Peyer's patch (tissue), 4 donors: ENCODE measurements at regions not wholly inside any gene's neighbourhood (a gene's known extent, or its start where the extent isn't known, plus 50 kb on each side); places are given as distances from the start of the nearest gene placed in this dataset.

Experiments used
- DNase-seq, 3 donors: peaks; one replicate each; pipeline ENCODE4 v3.0.0-alpha.2; 2017 to 2019
- H3K27ac ChIP-seq, 4 donors: fragments of 200-600 bp; sonication (generic); one replicate each; pipeline ENCODE4 v1.5.1; 2016 to 2019
- H3K27me3 ChIP-seq, 2 donors: fragments of 200-600 bp; sonication (generic); one replicate each; pipeline ENCODE4 v1.5.1; 2019
- H3K36me3 ChIP-seq, 3 donors: fragments of 200-600 bp; sonication (generic); one replicate each; pipeline ENCODE4 v1.5.1; 2016 to 2019
- H3K4me1 ChIP-seq, 4 donors: fragments of 200-600 bp; sonication (generic); one replicate each; pipeline ENCODE4 v1.5.1; 2016 to 2019
- H3K4me3 ChIP-seq, 4 donors: fragments of 200-600 bp; sonication (generic); 1 replicate in 3 of 4; 2 replicates in 1 of 4; pipeline ENCODE4 v1.5.1; 2016 to 2019; ENCODE audit warnings: mild to moderate bottlenecking in 1 of 4
- H3K9me3 ChIP-seq, 4 donors: fragments of 200-600 bp; sonication (generic); one replicate each; pipeline ENCODE4 v1.5.1; 2016 to 2019; ENCODE audit warnings: mild to moderate bottlenecking in 1 of 4
- POLR2A ChIP-seq, 2 donors: fragments of 450-650 bp; IDR thresholded peaks; one replicate each; pipeline ENCODE4 v1.5.1; 2017; ENCODE audit warnings: antibody characterized with exemption in 2 of 2, mild to moderate bottlenecking in 2 of 2, moderate library complexity in 2 of 2
- TF ChIP-seq, protein P1 (sequence below), 6 experiments: fragments of 450-650 bp in 4 of 6; fragments of 200-600 bp in 2 of 6; sonication (generic) in 1 of 6; IDR thresholded peaks; one replicate each; pipeline ENCODE4 v1.5.1; 2017 to 2019; ENCODE audit warnings: antibody characterized with exemption in 6 of 6, mild to moderate bottlenecking in 3 of 6, moderate library complexity in 1 of 6

DNA sequence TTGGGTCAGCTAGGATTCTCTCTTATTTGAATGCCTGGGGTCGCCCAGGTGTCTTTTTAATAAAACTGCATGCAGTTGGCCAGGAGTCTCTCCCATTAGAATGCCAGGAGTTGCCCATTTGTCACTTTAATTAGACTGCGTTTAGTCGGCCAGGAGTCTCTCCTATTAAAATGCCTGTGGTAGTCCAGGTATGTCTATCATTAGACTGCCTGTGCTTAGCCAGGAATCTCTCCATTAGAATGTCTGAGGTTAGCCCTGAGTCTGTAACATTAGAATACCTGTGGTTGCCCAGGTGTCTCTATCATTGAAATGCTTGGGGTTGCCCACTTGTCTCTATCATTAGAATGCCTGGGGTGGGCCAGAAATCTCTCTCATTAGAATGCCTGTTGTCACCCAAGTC is 1470.9 kb downstream of the UQCRFS1 start:
- no peaks in the 10 kb centered on the region for H3K36me3 ChIP-seq
- H3K27me3 ChIP-seq, result no peaks in the 10 kb centered on the region
- TF ChIP-seq POLR2A (IDR thresholded peaks at IDR 0.05), result no peak
- TF ChIP-seq, protein P1, sequence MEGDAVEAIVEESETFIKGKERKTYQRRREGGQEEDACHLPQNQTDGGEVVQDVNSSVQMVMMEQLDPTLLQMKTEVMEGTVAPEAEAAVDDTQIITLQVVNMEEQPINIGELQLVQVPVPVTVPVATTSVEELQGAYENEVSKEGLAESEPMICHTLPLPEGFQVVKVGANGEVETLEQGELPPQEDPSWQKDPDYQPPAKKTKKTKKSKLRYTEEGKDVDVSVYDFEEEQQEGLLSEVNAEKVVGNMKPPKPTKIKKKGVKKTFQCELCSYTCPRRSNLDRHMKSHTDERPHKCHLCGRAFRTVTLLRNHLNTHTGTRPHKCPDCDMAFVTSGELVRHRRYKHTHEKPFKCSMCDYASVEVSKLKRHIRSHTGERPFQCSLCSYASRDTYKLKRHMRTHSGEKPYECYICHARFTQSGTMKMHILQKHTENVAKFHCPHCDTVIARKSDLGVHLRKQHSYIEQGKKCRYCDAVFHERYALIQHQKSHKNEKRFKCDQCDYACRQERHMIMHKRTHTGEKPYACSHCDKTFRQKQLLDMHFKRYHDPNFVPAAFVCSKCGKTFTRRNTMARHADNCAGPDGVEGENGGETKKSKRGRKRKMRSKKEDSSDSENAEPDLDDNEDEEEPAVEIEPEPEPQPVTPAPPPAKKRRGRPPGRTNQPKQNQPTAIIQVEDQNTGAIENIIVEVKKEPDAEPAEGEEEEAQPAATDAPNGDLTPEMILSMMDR (IDR thresholded peaks at IDR 0.05), result no peak
- no peak overlapping the region for H3K4me3 ChIP-seq
- H3K27ac ChIP-seq, result no peak overlapping the region
- DNase-seq, result peak in 1 of 3 donors; percentile 4
- no peaks in the 10 kb centered on the region for H3K9me3 ChIP-seq
- H3K4me1 ChIP-seq, result no peaks in the 10 kb centered on the region

DNA sequence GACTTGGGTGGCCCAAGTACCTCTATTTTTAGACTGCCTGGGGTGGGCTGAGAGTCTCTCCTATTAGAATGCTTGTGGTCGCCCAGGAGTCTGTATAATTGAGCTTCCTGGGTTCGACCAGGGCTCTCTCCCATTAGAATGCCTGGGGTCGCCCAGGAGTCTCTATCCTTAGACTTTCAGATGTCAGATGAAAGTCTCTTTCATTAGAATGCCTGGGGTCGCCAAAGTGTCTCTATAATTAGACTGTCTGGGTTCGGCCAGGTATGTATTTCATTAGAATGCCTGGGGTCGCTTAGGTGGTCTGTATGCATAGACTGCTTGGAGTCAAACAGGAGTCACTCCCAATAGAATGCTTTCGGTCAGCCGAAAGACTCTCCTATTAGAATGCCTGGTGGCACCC is 1471.7 kb downstream of the UQCRFS1 start:
- Histone ChIP-seq H3K27me3 (no peaks in the 10 kb centered on the region), H3K4me1 (no peaks in the 10 kb centered on the region), H3K36me3 (no peaks in the 10 kb centered on the region), H3K27ac (no peak overlapping the region), H3K9me3 (no peaks in the 10 kb centered on the region), H3K4me3 (no peak overlapping the region)
- peak in 1 of 3 donors; percentile 10 for DNase-seq
- TF ChIP-seq, protein P1 (IDR thresholded peaks at IDR 0.05), result no peak
- no peak for TF ChIP-seq POLR2A (IDR thresholded peaks at IDR 0.05)

DNA sequence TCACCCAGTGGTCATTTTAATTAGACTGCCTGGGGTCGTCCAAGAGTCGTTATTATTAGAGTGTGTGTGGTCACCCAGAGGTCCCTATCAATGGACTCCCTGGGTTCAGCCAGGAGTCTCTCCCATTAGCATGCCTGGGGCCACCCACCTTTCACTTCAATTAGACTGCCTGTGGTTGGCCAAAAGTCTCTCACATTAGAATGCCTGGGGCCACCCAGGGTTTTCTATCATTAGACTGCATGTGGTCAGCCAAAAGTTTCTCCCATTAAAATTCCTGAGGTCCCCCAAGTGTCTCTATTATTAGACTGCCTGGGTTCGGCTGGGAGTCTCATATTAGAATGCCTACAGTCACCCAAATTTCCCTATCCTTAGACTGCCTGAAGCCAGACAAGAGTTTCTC is 1472.6 kb downstream of the UQCRFS1 start:
- no peaks in the 10 kb centered on the region for H3K27me3 ChIP-seq
- no peak overlapping the region for H3K4me3 ChIP-seq
- TF ChIP-seq, protein P1 (IDR thresholded peaks at IDR 0.05), result no peak
- no peak for TF ChIP-seq POLR2A (IDR thresholded peaks at IDR 0.05)
- no peak overlapping the region for H3K27ac ChIP-seq
- H3K9me3 ChIP-seq, result no peaks in the 10 kb centered on the region
- no peaks in the 10 kb centered on the region for H3K36me3 ChIP-seq
- H3K4me1 ChIP-seq, result no peaks in the 10 kb centered on the region
- no peak for DNase-seq

DNA sequence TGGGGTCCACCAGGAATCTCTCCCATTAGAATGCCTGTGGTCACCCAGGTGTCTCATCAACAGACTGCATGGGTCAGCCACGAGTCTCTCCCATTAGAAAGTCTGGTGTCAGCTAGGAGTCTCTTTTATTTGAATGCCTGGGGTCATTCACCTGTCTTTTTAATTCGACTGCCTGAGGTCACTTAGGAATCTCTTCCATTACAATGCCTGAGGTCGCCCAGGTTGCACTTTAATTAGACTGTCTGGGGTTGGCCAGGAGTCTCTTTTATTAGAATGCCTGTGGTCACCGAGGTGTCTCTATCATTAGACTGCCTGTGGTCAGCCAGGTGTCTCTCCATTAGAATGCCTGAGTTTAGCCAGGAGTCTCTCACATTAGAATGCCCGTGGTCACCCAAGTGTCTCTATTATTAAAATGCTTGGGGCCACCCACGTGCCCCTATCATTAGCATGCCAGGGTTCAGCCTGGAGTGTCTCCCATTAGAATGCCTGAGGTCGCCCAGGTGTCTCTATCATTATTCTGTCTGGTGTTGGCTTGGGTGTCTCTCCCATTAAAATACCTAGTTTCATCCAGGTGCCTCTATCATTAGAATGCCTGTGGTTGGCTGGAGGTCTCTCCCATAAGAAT is 1474.3 kb downstream of the UQCRFS1 start:
- H3K4me1 ChIP-seq, result no peaks in the 10 kb centered on the region
- H3K36me3 ChIP-seq, result no peaks in the 10 kb centered on the region
- no peak for TF ChIP-seq POLR2A (IDR thresholded peaks at IDR 0.05)
- TF ChIP-seq, protein P1 (IDR thresholded peaks at IDR 0.05), result no peak
- peak in 1 of 3 donors; percentile 8 for DNase-seq
- H3K4me3 ChIP-seq, result no peak overlapping the region
- no peak overlapping the region for H3K27ac ChIP-seq
- no peaks in the 10 kb centered on the region for H3K27me3 ChIP-seq
- H3K9me3 ChIP-seq, result peaks cover 0 to 5% (median 0%) of the 10 kb centered on the region in 4 donors

DNA sequence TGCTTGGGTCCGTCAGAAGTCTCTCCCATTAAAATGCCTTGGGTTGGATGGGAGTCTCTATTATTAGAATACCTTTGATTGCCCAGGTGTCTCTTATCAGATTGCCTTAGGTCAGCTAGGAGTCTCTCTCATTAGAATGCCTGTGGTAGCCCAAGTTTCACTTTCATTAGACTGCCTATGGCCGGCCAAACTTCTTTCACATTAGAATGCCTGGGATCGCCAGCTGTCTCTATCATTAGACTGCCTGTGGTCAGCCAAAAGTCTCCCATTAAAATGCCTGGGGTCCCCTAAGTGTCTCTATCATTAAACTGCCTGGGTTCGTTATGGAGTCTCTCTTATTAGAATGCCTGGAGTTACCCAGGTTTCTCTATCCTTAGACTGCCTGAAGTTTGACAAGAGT is 1476.7 kb downstream of the UQCRFS1 start:
- no peaks in the 10 kb centered on the region for H3K4me1 ChIP-seq
- no peak overlapping the region for H3K27ac ChIP-seq
- DNase-seq, result no peak
- TF ChIP-seq POLR2A (IDR thresholded peaks at IDR 0.05), result no peak
- TF ChIP-seq, protein P1 (IDR thresholded peaks at IDR 0.05), result no peak
- H3K36me3 ChIP-seq, result no peaks in the 10 kb centered on the region
- peaks cover 0 to 7% (median 0%) of the 10 kb centered on the region in 4 donors for H3K9me3 ChIP-seq
- no peak overlapping the region for H3K4me3 ChIP-seq
- H3K27me3 ChIP-seq, result no peaks in the 10 kb centered on the region

DNA sequence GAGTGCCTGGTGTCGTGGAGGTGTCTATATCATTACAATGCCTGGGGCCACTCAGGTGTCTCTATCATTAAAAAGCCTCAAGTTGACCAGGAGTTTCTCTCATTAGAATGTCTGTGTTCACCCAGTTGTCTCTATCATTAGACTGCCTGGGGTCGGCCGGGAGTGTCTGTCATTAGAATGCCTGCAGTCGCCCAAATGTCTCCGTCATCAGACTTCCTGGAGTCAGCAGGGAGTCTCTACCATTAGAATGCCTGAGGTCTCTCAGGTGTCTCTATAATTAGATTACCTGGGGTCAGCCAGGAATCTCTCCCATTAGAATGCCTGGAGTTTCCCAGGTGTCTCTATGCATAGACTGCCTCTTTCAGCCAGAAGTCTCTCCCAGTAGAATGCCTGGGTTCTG is 1477.6 kb downstream of the UQCRFS1 start:
- no peaks in the 10 kb centered on the region for H3K36me3 ChIP-seq
- no peak overlapping the region for H3K27ac ChIP-seq
- H3K4me1 ChIP-seq, result no peaks in the 10 kb centered on the region
- H3K4me3 ChIP-seq, result no peak overlapping the region
- H3K9me3 ChIP-seq, result peaks cover 0 to 7% (median 0%) of the 10 kb centered on the region in 4 donors
- no peak for DNase-seq
- no peaks in the 10 kb centered on the region for H3K27me3 ChIP-seq
- TF ChIP-seq POLR2A (IDR thresholded peaks at IDR 0.05), result no peak
- TF ChIP-seq, protein P1 (IDR thresholded peaks at IDR 0.05), result no peak
